Astrocyte (in vitro differentiated cells and primary cell): ENCODE measurements at regions not wholly inside any gene's neighbourhood (a gene's known extent, or its start where the extent isn't known, plus 50 kb on each side); places are given as distances from the start of the nearest gene placed in this dataset.
"Not testable (repeated sequence)": the region's sequence is repeated elsewhere in the genome, so short reads cannot be mapped to it uniquely, and the experiment has no call there.

Source experiments
- CTCF ChIP-seq: IDR thresholded peaks from 2 replicates; pipeline ENCODE4 v1.5.1; 2011; ENCODE audit warnings: low read depth, mild to moderate bottlenecking, inconsistent platforms, low read length, moderate library complexity; ENCODE audit not compliant: insufficient read depth
- EZH2 ChIP-seq: IDR thresholded peaks from 2 replicates; pipeline ENCODE4 v1.6.1; 2012; ENCODE audit warnings: mild to moderate bottlenecking, low read length, inconsistent platforms; ENCODE audit not compliant: insufficient read depth

GRCh38 chr1:173324352-173324751 lies 117.2 kb upstream of the TNFSF4 start:
- not testable (repeated sequence) for TF ChIP-seq CTCF, EZH2
